Calu3 (cell line): ENCODE measurements at regions not wholly inside any gene's neighbourhood (a gene's known extent, or its start where the extent isn't known, plus 50 kb on each side); places are given as distances from the start of the nearest gene placed in this dataset.

ENCODE experiments used
- BruUV-seq: library from RNA; stranded (reverse); fragments of 400-500 nt; replicated peaks from 2 replicates; lab custom pipeline; 2021; lab: Mats Ljungman, UMichigan
- CTCF ChIA-PET: fragments of 300-600 bp; sonication (Branson Sonifier 250); formaldehyde crosslinking; loops from one replicate; lab custom pipeline; 2022; ENCODE audit warnings: antibody characterized with exemption; lab: Charles Lee
- DNase-seq: peaks from one replicate; pipeline ENCODE4 v3.0.0; 2022
- H3K27ac Mint-ChIP-seq: one replicate; pipeline ENCODE4 v1.8.0; 2022; ENCODE audit warnings: mixed read lengths; ENCODE audit not compliant: unreplicated experiment
- H3K27me3 Mint-ChIP-seq: one replicate; pipeline ENCODE4 v1.8.0; 2022; ENCODE audit warnings: mixed read lengths; ENCODE audit not compliant: unreplicated experiment
- H3K36me3 Mint-ChIP-seq: one replicate; pipeline ENCODE4 v1.8.0; 2022; ENCODE audit warnings: mild to moderate bottlenecking, moderate library complexity, mixed read lengths; ENCODE audit not compliant: insufficient read depth, unreplicated experiment
- H3K4me1 Mint-ChIP-seq: one replicate; pipeline ENCODE4 v1.8.0; 2022; ENCODE audit warnings: mild to moderate bottlenecking, low read depth, mixed read lengths; ENCODE audit not compliant: unreplicated experiment
- H3K4me3 Mint-ChIP-seq: one replicate; pipeline ENCODE4 v1.8.0; 2022; ENCODE audit warnings: mild to moderate bottlenecking, low read depth, moderate library complexity, mixed read lengths; ENCODE audit not compliant: unreplicated experiment
- H3K9me3 Mint-ChIP-seq: one replicate; pipeline ENCODE4 v1.8.0; 2022; ENCODE audit warnings: low read depth, mixed read lengths; ENCODE audit not compliant: unreplicated experiment
- intact Hi-C: fragments of 100-400 bp; cut with micrococcal nuclease; formaldehyde crosslinking; loops from one replicate; pipeline ENCODE4 v1.10.0; 2022; ENCODE audit not compliant: unreplicated experiment
- TF ChIP-seq, protein P1 (sequence below): fragments of 200-600 bp; IDR thresholded peaks from one replicate; pipeline ENCODE4 v1.8.0; 2022; ENCODE audit warnings: antibody characterized with exemption; ENCODE audit not compliant: unreplicated experiment

DNA sequence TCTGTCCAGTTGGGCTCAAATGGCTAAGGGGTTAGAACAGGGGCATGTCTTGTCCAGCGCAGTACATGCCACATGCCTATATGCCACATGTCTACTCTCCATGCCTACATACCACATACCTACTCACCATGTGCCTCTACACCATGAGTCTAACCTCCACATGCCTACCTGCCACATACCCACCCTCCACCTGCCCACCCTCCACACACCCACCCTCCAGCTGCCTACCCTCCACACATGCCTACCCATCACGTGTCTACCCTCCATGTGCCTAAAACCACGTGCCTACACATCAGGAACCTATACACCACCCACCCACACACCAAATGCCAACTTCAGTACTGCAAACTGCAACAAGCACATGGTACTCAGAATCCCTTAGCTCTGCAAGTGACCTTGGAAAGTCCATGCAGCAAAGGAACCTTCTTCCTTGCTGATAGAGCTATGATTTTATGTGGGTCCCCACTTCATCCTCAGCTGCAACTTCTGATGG is 113.0 kb upstream of the CST7 start:
- TF ChIP-seq, protein P1, sequence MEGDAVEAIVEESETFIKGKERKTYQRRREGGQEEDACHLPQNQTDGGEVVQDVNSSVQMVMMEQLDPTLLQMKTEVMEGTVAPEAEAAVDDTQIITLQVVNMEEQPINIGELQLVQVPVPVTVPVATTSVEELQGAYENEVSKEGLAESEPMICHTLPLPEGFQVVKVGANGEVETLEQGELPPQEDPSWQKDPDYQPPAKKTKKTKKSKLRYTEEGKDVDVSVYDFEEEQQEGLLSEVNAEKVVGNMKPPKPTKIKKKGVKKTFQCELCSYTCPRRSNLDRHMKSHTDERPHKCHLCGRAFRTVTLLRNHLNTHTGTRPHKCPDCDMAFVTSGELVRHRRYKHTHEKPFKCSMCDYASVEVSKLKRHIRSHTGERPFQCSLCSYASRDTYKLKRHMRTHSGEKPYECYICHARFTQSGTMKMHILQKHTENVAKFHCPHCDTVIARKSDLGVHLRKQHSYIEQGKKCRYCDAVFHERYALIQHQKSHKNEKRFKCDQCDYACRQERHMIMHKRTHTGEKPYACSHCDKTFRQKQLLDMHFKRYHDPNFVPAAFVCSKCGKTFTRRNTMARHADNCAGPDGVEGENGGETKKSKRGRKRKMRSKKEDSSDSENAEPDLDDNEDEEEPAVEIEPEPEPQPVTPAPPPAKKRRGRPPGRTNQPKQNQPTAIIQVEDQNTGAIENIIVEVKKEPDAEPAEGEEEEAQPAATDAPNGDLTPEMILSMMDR = no peak
- CTCF ChIA-PET = no interaction called here
- no TSS peak for BruUV-seq

DNA sequence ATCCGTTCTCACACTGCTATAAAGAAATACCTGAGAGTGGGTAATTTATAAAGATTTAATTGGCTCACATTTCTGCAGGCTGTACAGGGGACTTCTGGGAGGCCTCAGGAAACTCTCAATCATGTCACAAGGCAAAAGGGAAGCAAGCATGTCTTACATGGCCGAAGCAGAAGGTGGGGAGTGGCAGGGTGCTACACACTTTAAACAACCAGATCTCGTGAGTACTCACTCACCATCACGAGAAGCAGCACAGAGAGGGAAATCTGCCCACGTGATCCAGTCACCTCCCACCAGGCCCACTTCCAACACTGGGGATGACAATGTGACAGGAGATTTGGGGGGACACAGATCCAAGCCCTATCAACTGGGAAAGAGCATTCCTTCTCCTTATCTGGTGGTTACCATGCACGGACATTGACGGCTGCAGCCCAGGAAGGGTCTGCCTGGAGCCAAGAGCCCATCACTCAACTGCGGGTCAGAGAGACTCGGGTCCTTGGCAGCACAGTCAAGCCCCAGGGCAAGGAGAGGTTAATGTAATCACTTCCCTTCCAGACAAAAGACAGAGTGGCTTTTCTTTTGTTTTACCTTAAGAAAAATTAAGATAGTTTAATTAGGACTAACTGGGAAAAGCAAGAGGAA is 112.3 kb upstream of the CST7 start:
- Mint-ChIP-seq H3K27ac (no peak overlapping the region), H3K27me3 (no peaks in the 10 kb centered on the region), H3K9me3 (no peaks in the 10 kb centered on the region), H3K4me1 (no peaks in the 10 kb centered on the region), H3K36me3 (no peaks in the 10 kb centered on the region), H3K4me3 (no peak overlapping the region)
- TF ChIP-seq, protein P1 = no peak
- no peak for DNase-seq
- intact Hi-C loops = no loop called here
- CTCF ChIA-PET = no interaction called here
- no TSS peak for BruUV-seq

More for the DNA sequence above, 113.0 kb upstream of the CST7 start:
- H3K4me1 Mint-ChIP-seq = no peaks in the 10 kb centered on the region
- no peak overlapping the region for H3K4me3 Mint-ChIP-seq
- DNase-seq = no peak
- no peaks in the 10 kb centered on the region for H3K27me3 Mint-ChIP-seq
- H3K9me3 Mint-ChIP-seq = no peaks in the 10 kb centered on the region
- intact Hi-C loops = no loop called here
- no peaks in the 10 kb centered on the region for H3K36me3 Mint-ChIP-seq
- no peak overlapping the region for H3K27ac Mint-ChIP-seq

DNA sequence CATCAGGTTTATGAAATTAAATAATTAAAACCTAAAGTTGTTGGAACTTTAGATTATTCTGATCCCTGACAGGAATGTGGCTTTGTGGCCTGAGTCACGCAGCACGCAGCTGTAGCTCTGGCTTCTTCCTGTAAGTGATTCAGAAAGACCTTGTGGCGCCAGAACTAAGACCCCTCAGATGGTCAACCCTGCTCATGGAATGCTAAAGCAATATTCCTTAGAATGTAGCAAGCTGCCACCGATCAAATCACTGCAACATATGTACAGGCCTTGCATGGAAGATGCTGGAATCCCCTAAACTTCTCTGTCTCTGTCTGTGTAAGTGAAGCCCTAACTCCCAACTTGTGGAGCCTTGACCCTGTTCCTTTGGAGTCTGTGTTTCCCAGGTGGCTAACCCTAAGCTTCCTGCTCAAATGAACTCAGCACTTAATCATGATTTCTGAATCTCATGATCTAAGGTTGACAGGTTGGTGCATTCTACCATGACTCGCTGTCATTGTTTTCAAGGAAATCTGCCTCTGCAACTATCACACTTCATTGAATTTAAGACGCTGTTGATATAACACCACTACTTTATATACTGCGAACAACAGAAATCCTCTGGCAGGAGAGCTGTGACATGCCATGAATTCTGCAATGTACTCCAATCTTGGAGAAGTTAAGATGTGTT is 111.2 kb upstream of the CST7 start:
- Mint-ChIP-seq H3K27me3 (no peaks in the 10 kb centered on the region), H3K9me3 (no peaks in the 10 kb centered on the region), H3K36me3 (no peaks in the 10 kb centered on the region), H3K4me3 (no peak overlapping the region), H3K27ac (no peak overlapping the region), H3K4me1 (no peaks in the 10 kb centered on the region)
- DNase-seq = no peak
- intact Hi-C loops = no loop called here
- no TSS peak for BruUV-seq
- CTCF ChIA-PET = no interaction called here
- TF ChIP-seq, protein P1 = no peak

DNA sequence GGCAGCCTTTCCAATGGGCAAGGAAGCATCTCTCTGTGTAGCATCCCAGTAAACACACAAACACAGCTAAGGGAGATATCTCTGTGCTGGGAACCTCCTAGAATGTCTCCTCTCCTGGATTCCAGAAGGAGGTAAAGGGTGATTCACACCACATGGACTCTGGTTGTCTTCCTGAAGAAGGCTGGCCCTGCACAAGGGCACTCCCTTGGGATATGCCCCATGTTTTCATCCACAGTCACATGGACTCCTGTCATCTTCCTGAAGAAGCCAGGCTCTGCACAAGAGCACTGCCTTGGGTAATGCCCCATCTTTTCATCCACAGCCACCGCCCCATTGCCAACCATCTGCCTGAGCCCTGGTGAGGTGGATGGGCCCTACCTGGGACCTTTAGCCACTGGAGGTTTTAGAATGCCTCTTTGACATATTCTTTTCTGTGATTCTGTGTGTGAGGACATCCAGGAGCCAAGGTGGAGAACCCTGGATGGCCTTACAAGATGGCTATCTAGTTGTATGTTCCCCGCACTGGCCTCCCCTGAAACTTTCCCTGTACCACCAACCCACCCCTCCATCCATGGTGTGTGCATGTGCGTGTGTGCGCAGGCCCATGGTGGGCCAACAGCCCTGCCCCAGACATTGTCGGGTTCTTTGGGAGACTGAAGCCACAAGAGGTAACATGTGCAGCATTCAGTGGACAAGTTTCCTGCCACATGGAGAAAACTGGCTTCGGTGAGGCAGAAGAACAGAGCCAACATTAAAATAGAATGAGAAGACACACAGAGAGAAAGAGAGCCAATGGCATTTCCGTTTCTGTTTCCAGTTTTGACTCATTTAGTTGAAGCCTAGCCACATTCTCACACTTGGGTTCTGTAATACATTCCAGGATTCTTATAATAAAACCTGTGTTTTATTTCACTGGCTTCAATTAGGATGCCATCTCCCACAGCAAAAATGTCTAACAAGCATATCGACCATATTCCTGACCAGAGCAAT is 110.2 kb upstream of the CST7 start:
- DNase-seq = no peak
- Mint-ChIP-seq H3K9me3 (no peaks in the 10 kb centered on the region), H3K4me1 (no peaks in the 10 kb centered on the region), H3K4me3 (no peak overlapping the region), H3K27ac (no peak overlapping the region), H3K27me3 (no peaks in the 10 kb centered on the region), H3K36me3 (no peaks in the 10 kb centered on the region)
- BruUV-seq = no TSS peak
- CTCF ChIA-PET = no interaction called here
- TF ChIP-seq, protein P1 = no peak
- intact Hi-C loops = no loop called here
